Heart left ventricle (tissue), 16 donors: ENCODE measurements at regions not wholly inside any gene's neighbourhood (a gene's known extent, or its start where the extent isn't known, plus 50 kb on each side); places are given as distances from the start of the nearest gene placed in this dataset.

ENCODE experiments used
- ATAC-seq, 4 donors: fragments of 200-7000 bp; cut with Tn5 transposase; one replicate each; pipeline ENCODE4 v1.9.1; 2020 to 2022; ENCODE audit warnings: moderate library complexity in 4 of 4, mild to moderate bottlenecking in 3 of 4, moderate number of reproducible peaks in 1 of 4
- DNase-seq, 5 donors: peaks; one replicate each; pipeline ENCODE4 v3.0.0-alpha.2; 2020
- H3K27ac ChIP-seq, 12 donors: fragments of 200-600 bp; sonication (generic) in 4 of 12; one replicate each; pipeline versions ENCODE4 v1.5.0 to v1.8.0; 2016 to 2022; ENCODE audit warnings: mild to moderate bottlenecking in 2 of 12
- H3K27me3 ChIP-seq, 9 donors: fragments of 200-600 bp; sonication (generic) in 2 of 9; one replicate each; pipeline versions ENCODE4 v1.5.1 to v1.8.0; 2016 to 2022; ENCODE audit warnings: mild to moderate bottlenecking in 3 of 9
- H3K36me3 ChIP-seq, 9 donors: fragments of 200-600 bp; sonication (generic) in 2 of 9; one replicate each; pipeline versions ENCODE4 v1.5.0 to v1.8.0; 2018 to 2022; ENCODE audit warnings: mild to moderate bottlenecking in 2 of 9
- H3K4me1 ChIP-seq, 12 donors: fragments of 200-600 bp; sonication (generic) in 4 of 12; one replicate each; pipeline versions ENCODE4 v1.5.0 to v1.8.0; 2016 to 2022; ENCODE audit warnings: mild to moderate bottlenecking in 3 of 12
- H3K4me3 ChIP-seq, 12 donors: fragments of 200-600 bp; sonication (generic) in 4 of 12; one replicate each; pipeline versions ENCODE4 v1.5.0 to v1.8.0; 2017 to 2022; ENCODE audit warnings: mild to moderate bottlenecking in 9 of 12, moderate library complexity in 4 of 12
- H3K9me3 ChIP-seq, 12 donors: fragments of 200-600 bp; sonication (generic) in 4 of 12; one replicate each; pipeline versions ENCODE4 v1.5.0 to v1.8.0; 2016 to 2022; ENCODE audit warnings: mild to moderate bottlenecking in 1 of 12
- CTCF ChIP-seq, 12 donors: fragments of 200-600 bp; sonication (generic) in 4 of 12; IDR thresholded peaks; one replicate each; pipeline versions ENCODE4 v1.5.0 to v1.8.0; 2018 to 2022; ENCODE audit warnings: antibody characterized with exemption in 12 of 12, mild to moderate bottlenecking in 5 of 12
- POLR2A ChIP-seq, 2 donors: fragments of 450-650 bp; IDR thresholded peaks; one replicate each; pipeline ENCODE4 v1.6.1; 2017; ENCODE audit warnings: antibody characterized with exemption in 2 of 2, mild to moderate bottlenecking in 2 of 2, moderate library complexity in 2 of 2
- WGBS, 4 donors: extraction: QIAGEN DNeasy Blood & Tissue Kit in 2 of 4; methylation state at CpG; one replicate each; pipeline versions ENCODE4 v1.1.5 to v1.1.7; 2013 to 2018; 5-methylcytosine and 5-hydroxymethylcytosine counted together
- intact Hi-C, 10 donors: fragments of 100-400 bp; cut with DNase I; formaldehyde crosslinking; loops; one replicate each; pipeline versions ENCODE4 v1.11.1 to v1.14.2; 2022
- donor health status: ischemic (EF 13 %, LVEDD 7.1; RV severe dilation, severe dysfunction).
- donor health status: healthy with polysubstance abuse.
- donor health status: DM: no; HTN: yes; CAD: no.
- donor health status: DM: no; HTN: no; CAD: no.
- donor health status: ischemic (EF 25% LVEDD 6.9; RV normal size, moderate dysfunction).
- donor health status: ischemic (EF 25% LVEDD 5.7; RV mildly dilated, moderate dysfunction).
- donor health status: healthy.
- donor health status: DM: yes; HTN: yes; CAD: no.
- donor health status: ischemic (EF 35%, LVEDD 5.7; RV mildly dilated, moderate dysfunction).
- donor health status: nonischemic (EF 11% LVEDD 7.7; RV severe dilation, severe dysfunction).
- donor health status: DM: yes; HTN: yes; CAD: no.
- donor health status: PGD.
- donor health status: ischemic (EF 29% LVEDD 5.4; RV normal size, mild dysfunction).
- donor health status: nonischemic (EF 23%, LVEDD 6.1; RV moderate dilation, normal function).

- intact Hi-C loops, result no loop called here
- Histone ChIP-seq H3K36me3 (no peaks in the 10 kb centered on the region), H3K4me3 (no peak overlapping the region), H3K27me3 (peaks cover 0 to 3% (median 0%) of the 10 kb centered on the region in 9 donors), H3K27ac (no peak overlapping the region), H3K4me1 (no peaks in the 10 kb centered on the region), H3K9me3 (no peaks in the 10 kb centered on the region)
- WGBS, 4 donors, result 31 to 36% (median 34%) methylated on average over 3 of the region's 3 CpGs
- DNase-seq (no peak), ATAC-seq (peak in 1 of 4 donors; percentile 36)
- no peak for TF ChIP-seq CTCF (IDR thresholded peaks at IDR 0.05)
- TF ChIP-seq POLR2A (IDR thresholded peaks at IDR 0.05), result no peak
Measured at GRCh38 chr11:114812733-114813132, 134.4 kb downstream of the NXPE2 start.

- no peak for ATAC-seq
- intact Hi-C loops, result no loop called here
- H3K27me3 ChIP-seq, result peaks cover 0 to 3% (median 0%) of the 10 kb centered on the region in 9 donors
- no peaks in the 10 kb centered on the region for H3K9me3 ChIP-seq
- no peaks in the 10 kb centered on the region for H3K4me1 ChIP-seq
- no peak overlapping the region for H3K4me3 ChIP-seq
- TF ChIP-seq CTCF (IDR thresholded peaks at IDR 0.05), result no peak
- no peak for TF ChIP-seq POLR2A (IDR thresholded peaks at IDR 0.05)
- no peak for DNase-seq
- 70 to 82% (median 74%) methylated on average over 4 of the region's 4 CpGs for WGBS, 4 donors
- no peaks in the 10 kb centered on the region for H3K36me3 ChIP-seq
- H3K27ac ChIP-seq, result no peak overlapping the region
Measured at GRCh38 chr11:114813189-114813718, 134.9 kb downstream of the NXPE2 start.

- no peak for DNase-seq
Measured at GRCh38 chr11:114815176-114815575, 136.8 kb downstream of the NXPE2 start.

GRCh38 chr11:114815761-114816160 lies 137.4 kb downstream of the NXPE2 start:
- intact Hi-C loops, result no loop called here
- no peak for ATAC-seq
- H3K27me3 ChIP-seq, result peaks cover 0 to 11% (median 0%) of the 10 kb centered on the region in 9 donors
- TF ChIP-seq POLR2A (IDR thresholded peaks at IDR 0.05) (no peak), CTCF (IDR thresholded peaks at IDR 0.05) (no peak)
- no peaks in the 10 kb centered on the region for H3K4me1 ChIP-seq
- no peak overlapping the region for H3K4me3 ChIP-seq
- no peak overlapping the region for H3K27ac ChIP-seq
- no peaks in the 10 kb centered on the region for H3K36me3 ChIP-seq
- no peaks in the 10 kb centered on the region for H3K9me3 ChIP-seq
- DNase-seq, result no peak
- WGBS, 4 donors, result 91 to 96% (median 92%) methylated on average over 1 of the region's 1 CpG

More at GRCh38 chr11:114815176-114815575, 136.8 kb downstream of the NXPE2 start:
- Histone ChIP-seq H3K9me3 (no peaks in the 10 kb centered on the region), H3K4me1 (no peaks in the 10 kb centered on the region), H3K36me3 (no peaks in the 10 kb centered on the region), H3K27ac (no peak overlapping the region), H3K4me3 (no peak overlapping the region), H3K27me3 (peaks cover 0 to 11% (median 0%) of the 10 kb centered on the region in 9 donors)
- no peak for TF ChIP-seq CTCF (IDR thresholded peaks at IDR 0.05)
- no peak for TF ChIP-seq POLR2A (IDR thresholded peaks at IDR 0.05)
- intact Hi-C loops, result no loop called here
- no peak for ATAC-seq
